Effector memory CD4-positive, alpha-beta T cell (primary cell): ENCODE measurements at regions not wholly inside any gene's neighbourhood (a gene's known extent, or its start where the extent isn't known, plus 50 kb on each side); places are given as distances from the start of the nearest gene placed in this dataset.

ENCODE experiments used
- DNase-seq, 3 donors: peaks; one replicate each; pipeline ENCODE4 v3.0.0-alpha.2; 2020
- H3K27ac ChIP-seq: 2 replicates; pipeline ENCODE4 v1.7.0; 2013; ENCODE audit warnings: mild to moderate bottlenecking, low read length, moderate library complexity; ENCODE audit not compliant: insufficient read depth, poor library complexity, severe bottlenecking
- H3K27me3 ChIP-seq: replicated peaks from 2 replicates; pipeline ENCODE4 v1.7.0; 2013; ENCODE audit warnings: mild to moderate bottlenecking, low read length; ENCODE audit not compliant: insufficient read depth, control insufficient read depth, poor library complexity, severe bottlenecking
- H3K36me3 ChIP-seq: 2 replicates; pipeline ENCODE4 v1.7.0; 2013; ENCODE audit warnings: mild to moderate bottlenecking, low read length, moderate library complexity; ENCODE audit not compliant: control insufficient read depth, insufficient read depth
- H3K4me1 ChIP-seq: 2 replicates; pipeline ENCODE4 v1.7.0; 2013; ENCODE audit warnings: low read length, mild to moderate bottlenecking; ENCODE audit not compliant: control insufficient read depth, insufficient read depth, poor library complexity, severe bottlenecking
- H3K4me3 ChIP-seq: 2 replicates; pipeline ENCODE4 v1.7.0; 2013; ENCODE audit warnings: low read length, low read depth, mild to moderate bottlenecking; ENCODE audit not compliant: insufficient read depth, poor library complexity, severe bottlenecking
- H3K9me3 ChIP-seq: 2 replicates; pipeline ENCODE4 v1.7.0; 2013; ENCODE audit warnings: mild to moderate bottlenecking, low read length, moderate library complexity; ENCODE audit not compliant: control insufficient read depth

DNA sequence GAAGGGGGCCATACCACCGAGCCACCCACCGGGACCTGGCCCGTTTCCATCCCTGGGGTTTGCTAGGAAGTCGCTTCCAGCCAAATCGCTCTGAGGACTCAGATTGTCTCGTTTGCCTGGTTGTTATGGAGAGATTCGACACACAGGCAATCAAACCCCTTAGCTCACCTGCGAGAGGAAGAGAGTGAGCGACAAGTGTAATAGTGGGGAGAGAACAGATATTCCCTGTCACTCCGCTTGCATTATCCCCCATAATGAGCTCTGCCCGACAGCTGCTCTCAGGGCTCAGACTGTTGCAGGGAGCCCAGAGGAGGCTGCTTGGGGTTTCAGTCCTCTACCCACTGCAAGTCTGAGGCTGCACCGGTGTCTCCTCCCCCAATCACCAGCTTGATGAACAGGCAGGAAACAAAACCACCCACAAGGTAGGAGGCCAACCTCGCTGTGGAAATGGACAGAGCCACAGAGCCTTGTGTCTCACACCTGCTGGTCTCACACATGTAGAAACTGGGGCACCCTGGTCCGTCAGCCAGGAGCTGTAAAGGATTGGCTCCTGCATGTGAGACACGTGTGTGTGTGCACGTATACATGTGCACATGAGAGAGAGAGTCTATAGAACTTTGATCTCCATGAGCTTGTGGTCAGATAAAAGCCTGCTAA, 351.1 kb downstream of the BUD13 start:
- no peak for DNase-seq
- no peaks in the 10 kb centered on the region for H3K36me3 ChIP-seq
- no peaks in the 10 kb centered on the region for H3K4me1 ChIP-seq
- H3K9me3 ChIP-seq: no peaks in the 10 kb centered on the region
- H3K27me3 ChIP-seq: no peaks in the 10 kb centered on the region
- no peak overlapping the region for H3K27ac ChIP-seq
- H3K4me3 ChIP-seq: no peak overlapping the region

DNA sequence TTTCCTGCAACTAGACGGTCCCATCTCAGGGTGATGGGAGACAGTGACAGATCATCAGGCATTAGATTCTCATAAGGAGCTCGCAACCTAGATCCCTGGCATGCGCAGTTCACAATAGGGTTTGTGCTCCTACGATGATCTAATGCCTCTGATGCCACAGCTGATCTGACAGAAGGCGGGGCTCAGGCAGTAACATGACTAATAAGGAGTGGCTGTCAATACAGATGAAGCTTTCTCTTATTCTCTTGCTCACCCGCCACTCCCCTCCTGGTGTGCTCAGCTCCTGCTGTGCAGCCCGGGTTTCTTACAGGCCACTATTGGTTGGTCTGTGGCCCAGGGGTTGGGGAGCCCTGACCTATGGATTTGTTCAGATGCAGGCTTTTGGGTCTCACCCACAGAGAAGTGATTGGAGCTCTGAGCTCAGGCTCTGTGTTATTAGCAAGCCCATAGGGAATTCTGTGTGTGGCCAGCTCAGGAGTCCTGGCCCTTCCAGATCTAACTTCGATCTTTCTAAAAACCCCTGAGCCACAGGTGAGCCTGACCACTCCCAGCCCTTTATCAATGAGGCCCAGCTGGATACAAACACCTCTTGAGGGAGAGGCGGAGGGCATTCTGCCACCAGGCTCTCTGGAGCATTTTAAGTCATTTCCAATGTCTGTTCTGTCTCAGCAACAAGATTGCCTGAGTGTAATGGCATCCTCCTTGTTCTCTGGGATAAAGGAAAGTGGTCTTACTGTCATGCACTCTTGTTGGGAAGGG, 351.8 kb downstream of the BUD13 start:
- H3K27ac ChIP-seq: no peak overlapping the region
- no peak for DNase-seq
- no peaks in the 10 kb centered on the region for H3K9me3 ChIP-seq
- no peaks in the 10 kb centered on the region for H3K27me3 ChIP-seq
- no peaks in the 10 kb centered on the region for H3K4me1 ChIP-seq
- H3K4me3 ChIP-seq: no peak overlapping the region
- no peaks in the 10 kb centered on the region for H3K36me3 ChIP-seq

DNA sequence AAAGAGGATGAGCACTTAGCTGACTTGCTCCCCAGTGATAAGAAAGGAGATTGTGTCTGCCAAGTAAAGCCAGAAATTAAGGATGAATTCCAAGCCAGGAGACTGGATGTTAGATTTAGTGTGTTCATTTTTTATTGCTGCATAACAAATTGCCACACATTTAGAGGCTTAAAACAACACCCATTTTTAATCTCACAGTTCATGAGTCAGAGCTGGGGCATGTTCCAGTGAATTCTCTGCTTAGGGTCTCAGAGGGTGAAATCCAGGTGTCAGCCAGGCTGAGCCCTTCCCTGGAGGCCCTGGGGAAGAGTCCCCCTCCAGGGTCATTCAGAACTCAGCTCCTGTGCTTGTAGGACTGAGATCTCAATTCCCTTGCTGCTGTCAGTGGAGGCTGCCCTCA, 352.8 kb downstream of the BUD13 start:
- H3K9me3 ChIP-seq: no peaks in the 10 kb centered on the region
- no peaks in the 10 kb centered on the region for H3K4me1 ChIP-seq
- H3K4me3 ChIP-seq: no peak overlapping the region
- H3K27me3 ChIP-seq: no peaks in the 10 kb centered on the region
- no peak for DNase-seq
- H3K36me3 ChIP-seq: no peaks in the 10 kb centered on the region
- no peak overlapping the region for H3K27ac ChIP-seq

DNA sequence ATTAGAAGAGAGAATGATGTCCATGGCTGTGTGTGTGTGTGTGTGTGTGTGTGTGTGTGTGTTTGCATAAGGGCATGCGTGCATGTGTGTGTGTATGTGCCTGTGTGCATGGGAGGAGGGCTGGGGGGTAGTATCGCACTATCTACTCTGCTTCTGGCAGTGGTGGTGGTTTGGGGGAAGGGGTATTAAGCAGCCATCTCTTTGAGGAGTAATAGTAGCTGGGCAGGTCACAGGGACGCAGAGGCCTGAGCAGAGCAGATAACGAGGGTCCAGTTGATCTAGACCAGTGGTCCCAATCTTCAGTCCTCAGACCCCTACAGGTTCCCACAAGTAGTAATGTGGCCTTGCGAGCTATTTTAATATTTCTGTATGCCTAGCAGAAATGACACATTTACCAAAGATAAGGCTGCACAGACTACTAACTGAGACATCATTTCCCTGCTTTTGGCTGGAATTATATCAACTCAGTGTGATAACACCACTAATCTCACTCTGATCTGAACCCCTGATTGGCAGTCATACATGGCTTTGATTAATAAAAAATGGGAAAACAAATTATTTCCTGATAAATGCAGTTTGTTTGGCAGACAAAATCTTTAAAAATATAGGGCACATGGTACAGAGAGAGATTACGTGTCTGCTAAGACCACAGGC, 354.3 kb downstream of the BUD13 start:
- Histone ChIP-seq H3K27ac (no peak overlapping the region), H3K27me3 (no peaks in the 10 kb centered on the region), H3K4me3 (no peak overlapping the region), H3K4me1 (no peaks in the 10 kb centered on the region), H3K36me3 (no peaks in the 10 kb centered on the region), H3K9me3 (no peaks in the 10 kb centered on the region)
- DNase-seq: no peak

DNA sequence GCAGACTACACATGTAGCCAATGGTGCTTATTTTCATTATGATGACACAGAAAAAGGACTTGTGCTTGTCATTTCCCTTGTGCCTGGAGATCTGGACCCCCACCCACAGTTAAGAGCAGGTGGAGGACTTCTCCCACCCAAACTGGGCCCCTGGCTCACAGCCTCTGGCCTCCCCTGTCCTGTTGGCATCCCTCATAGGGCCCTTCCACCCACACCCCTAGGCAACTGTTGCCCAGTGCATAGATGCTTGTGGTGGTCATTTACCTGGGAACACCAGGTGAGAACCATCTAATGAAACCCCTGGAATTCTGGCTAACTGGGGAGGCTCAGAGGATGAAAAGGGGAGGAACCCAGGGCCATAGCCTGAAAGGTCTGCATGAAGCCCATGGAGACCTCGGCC, 355.9 kb downstream of the BUD13 start:
- Histone ChIP-seq H3K4me1 (no peaks in the 10 kb centered on the region), H3K9me3 (no peaks in the 10 kb centered on the region), H3K4me3 (no peak overlapping the region), H3K27me3 (no peaks in the 10 kb centered on the region), H3K27ac (no peak overlapping the region), H3K36me3 (no peaks in the 10 kb centered on the region)
- no peak for DNase-seq

DNA sequence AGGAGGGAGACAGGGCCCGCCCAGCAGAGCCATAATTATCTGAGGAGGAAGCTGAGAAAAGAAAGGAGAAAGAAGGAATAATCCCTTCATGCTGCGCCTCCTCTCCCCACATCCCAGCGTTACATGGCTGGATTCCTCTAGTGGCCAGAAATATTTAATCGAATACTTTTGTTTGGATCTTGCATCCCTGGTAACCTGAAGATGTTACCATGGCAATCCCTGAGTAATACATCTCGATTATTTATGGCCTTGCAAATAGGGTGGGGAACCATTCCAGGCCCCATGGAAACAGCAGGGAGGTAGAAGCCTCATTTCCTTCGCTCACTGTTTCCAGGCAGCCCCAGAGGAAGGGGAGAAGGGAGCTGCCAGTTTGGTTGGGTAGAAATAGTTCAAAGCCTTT, 357.7 kb downstream of the BUD13 start:
- Histone ChIP-seq H3K27me3 (no peaks in the 10 kb centered on the region), H3K4me3 (no peak overlapping the region), H3K36me3 (no peaks in the 10 kb centered on the region), H3K4me1 (no peaks in the 10 kb centered on the region), H3K27ac (no peak overlapping the region), H3K9me3 (no peaks in the 10 kb centered on the region)
- no peak for DNase-seq

DNA sequence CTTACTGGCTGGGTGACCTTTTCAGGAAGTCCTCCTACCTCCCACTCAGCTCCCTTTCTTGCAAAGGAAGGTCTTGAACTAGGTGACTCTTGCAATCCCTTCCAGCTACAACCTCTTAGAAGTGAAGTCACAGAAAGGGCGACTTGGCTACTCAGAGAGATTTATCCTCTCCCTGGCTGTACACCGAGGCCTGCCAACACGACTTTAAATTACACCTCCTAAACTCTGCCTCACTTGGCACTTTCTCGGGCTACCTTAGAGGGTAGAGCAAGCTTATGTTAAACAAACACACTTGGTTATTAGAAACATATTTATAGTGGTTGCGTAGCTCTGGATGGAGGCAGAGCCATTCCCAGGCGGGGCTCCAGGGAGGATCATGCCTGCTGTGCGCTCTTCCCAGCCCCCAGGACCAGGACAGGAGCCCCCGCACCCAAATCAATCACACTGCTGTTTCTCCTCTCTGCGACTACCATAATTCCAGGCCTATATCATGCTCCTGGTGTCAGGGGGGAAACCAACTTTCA, 358.4 kb downstream of the BUD13 start:
- DNase-seq: no peak

DNA sequence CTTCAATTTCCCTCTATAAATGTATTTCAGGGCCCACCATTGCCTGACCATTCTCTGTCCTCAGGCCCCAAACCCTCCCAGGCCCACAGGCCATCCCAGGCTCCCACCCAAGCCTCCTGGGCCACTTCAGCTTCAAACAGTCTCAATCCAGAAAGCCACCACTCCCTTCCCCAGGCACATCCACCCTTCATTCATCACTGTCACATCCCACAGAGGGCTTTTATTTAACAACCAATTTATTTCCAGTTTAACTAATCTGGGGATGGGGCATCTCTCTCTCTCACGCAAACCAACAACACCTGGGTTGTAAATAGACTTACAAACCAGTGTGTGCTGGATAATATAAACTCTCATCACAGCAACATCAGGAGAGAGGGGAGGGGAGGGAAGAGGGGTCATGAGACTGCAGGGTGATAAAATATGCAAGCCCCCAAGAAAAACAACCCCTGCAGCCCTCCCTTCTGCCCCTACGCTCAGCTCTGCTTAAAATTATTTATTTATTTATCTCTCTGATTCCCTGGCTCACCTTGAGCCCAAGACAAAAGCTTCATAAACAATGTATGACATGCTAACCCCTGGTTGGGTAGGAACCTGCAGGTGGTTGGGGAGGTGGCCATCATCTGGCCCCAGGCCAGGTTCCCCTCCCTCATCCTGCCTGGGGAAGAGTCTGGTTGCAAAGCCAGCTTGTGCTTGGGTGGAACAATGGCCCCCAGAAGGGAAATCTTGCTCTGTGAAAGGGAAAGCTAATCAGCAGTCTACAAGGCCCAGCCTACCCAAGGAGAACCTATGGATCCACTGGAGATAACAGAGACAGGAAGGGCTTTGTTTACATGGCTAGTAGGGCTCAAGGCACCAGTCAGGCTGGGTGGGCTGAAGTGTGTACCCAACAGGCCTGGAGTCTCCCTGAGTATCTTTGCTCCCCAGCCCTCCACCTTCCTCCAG, 359.2 kb downstream of the BUD13 start:
- Histone ChIP-seq H3K4me3 (no peak overlapping the region), H3K4me1 (no peaks in the 10 kb centered on the region), H3K27me3 (no peaks in the 10 kb centered on the region), H3K9me3 (no peaks in the 10 kb centered on the region), H3K27ac (no peak overlapping the region), H3K36me3 (no peaks in the 10 kb centered on the region)
- no peak for DNase-seq

More for the DNA sequence above, 358.4 kb downstream of the BUD13 start:
- Histone ChIP-seq H3K4me3 (no peak overlapping the region), H3K9me3 (no peaks in the 10 kb centered on the region), H3K36me3 (no peaks in the 10 kb centered on the region), H3K27me3 (no peaks in the 10 kb centered on the region), H3K4me1 (no peaks in the 10 kb centered on the region), H3K27ac (no peak overlapping the region)

DNA sequence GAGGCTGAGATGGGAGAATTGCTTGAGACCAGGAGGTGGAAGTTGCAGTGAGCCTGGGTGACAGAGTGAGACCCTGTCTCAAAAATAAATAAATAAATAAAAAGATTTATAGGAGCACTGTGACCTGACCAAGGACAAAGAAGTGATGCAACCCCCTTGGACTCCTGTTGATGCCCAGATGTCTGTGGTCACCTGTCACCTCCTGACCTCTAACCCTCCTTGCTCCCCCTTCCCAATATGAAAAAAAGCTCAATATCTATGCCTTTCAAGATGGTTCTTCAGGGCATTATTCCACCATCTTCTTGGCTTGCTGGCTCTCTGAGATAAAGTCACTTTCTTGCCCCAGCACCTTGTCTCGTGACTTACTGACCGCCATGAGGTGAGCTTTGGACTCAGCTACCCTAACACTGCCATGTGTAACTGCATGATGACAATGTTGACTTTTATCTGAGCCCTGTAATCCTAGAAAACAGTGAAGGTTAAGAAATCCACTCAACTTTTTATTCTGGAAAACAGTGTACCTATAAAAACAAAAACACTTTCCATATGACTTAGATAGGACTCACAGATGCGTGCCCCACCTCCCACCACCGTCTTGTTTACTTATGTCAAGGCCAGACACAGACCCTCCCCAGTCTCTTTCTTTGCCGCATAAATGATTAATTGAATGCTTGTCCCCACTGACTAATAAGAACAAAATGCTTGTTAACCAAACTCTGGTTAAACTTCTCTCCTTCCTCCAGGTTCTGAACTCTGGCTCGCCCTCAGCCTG, 360.5 kb downstream of the BUD13 start:
- DNase-seq: no peak
- H3K4me3 ChIP-seq: no peak overlapping the region
- H3K27ac ChIP-seq: no peak overlapping the region
- no peaks in the 10 kb centered on the region for H3K9me3 ChIP-seq
- H3K36me3 ChIP-seq: no peaks in the 10 kb centered on the region
- no peaks in the 10 kb centered on the region for H3K4me1 ChIP-seq
- no peaks in the 10 kb centered on the region for H3K27me3 ChIP-seq
